Lower leg skin (tissue), 3 donors: ENCODE measurements at regions not wholly inside any gene's neighbourhood (a gene's known extent, or its start where the extent isn't known, plus 50 kb on each side); places are given as distances from the start of the nearest gene placed in this dataset.

Experiments
- POLR2A ChIP-seq, 2 donors: fragments of 450-650 bp; IDR thresholded peaks; one replicate each; pipeline ENCODE4 v1.6.1; 2016 to 2017; ENCODE audit warnings: antibody characterized with exemption in 2 of 2, mild to moderate bottlenecking in 1 of 2, moderate library complexity in 1 of 2
- TF ChIP-seq, protein P1 (sequence below), 3 donors: fragments of 450-650 bp; IDR thresholded peaks; one replicate each; pipeline ENCODE4 v1.5.1; 2016; ENCODE audit warnings: antibody characterized with exemption in 3 of 3, mild to moderate bottlenecking in 3 of 3, moderate library complexity in 2 of 3

DNA sequence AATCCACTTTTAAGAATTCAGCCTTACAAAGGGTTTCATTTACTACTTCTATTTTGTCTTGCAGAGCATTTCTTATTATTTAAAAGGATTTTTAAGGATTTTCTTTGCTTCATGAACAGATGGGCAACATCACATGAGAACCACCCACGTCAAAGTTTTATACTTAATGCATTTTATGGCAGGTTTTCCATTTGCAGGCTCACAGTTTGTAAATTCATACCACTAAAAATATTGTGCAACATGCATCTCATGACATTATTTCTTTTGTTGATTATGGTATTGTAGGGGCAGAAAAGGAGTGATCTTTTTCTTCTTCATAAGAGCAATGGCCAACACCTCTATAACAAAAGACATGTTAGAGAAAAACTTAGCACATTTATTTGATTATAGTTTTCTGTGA is 554.0 kb upstream of the SPRY2 start:
- no peak for TF ChIP-seq POLR2A (IDR thresholded peaks at IDR 0.05)
- TF ChIP-seq, protein P1, sequence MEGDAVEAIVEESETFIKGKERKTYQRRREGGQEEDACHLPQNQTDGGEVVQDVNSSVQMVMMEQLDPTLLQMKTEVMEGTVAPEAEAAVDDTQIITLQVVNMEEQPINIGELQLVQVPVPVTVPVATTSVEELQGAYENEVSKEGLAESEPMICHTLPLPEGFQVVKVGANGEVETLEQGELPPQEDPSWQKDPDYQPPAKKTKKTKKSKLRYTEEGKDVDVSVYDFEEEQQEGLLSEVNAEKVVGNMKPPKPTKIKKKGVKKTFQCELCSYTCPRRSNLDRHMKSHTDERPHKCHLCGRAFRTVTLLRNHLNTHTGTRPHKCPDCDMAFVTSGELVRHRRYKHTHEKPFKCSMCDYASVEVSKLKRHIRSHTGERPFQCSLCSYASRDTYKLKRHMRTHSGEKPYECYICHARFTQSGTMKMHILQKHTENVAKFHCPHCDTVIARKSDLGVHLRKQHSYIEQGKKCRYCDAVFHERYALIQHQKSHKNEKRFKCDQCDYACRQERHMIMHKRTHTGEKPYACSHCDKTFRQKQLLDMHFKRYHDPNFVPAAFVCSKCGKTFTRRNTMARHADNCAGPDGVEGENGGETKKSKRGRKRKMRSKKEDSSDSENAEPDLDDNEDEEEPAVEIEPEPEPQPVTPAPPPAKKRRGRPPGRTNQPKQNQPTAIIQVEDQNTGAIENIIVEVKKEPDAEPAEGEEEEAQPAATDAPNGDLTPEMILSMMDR (IDR thresholded peaks at IDR 0.05), result no peak
